ENCODE measurements at regions not wholly inside any gene's neighbourhood (a gene's known extent, or its start where the extent isn't known, plus 50 kb on each side); places are given as distances from the start of the nearest gene placed in this dataset. TPM values are rescaled to one million over a fixed set of nuclear protein-coding genes. Genes with fewer than 3 reads are reported as not detected.

Small RNAs in the stretch of these regions (microRNA-seq; reads per million reads assigned to microRNA genes)
- not detected for gene MIR6089

Measured in activated CD8-positive, alpha-beta T cell treated with anti-CD3 and anti-CD28 coated beads, Interleukin-2, amount 10 ng/mL, durations not matched to agents 7 days and 5 days (primary cell).